ENCODE measurements at regions not wholly inside any gene's neighbourhood (a gene's known extent, or its start where the extent isn't known, plus 50 kb on each side); places are given as distances from the start of the nearest gene placed in this dataset.
A peak's percentile ranks its signal among the peaks of the same experiment; 100 is the strongest.

- H2AK5ac ChIP-seq (ENCODE audit: low read depth, low read length) = no peak overlapping the region
- FAIRE-seq = no peak
- H3K79me2 ChIP-seq (ENCODE audit: control insufficient read depth in 1 of 2, insufficient read depth in 2 of 2, low read length in 2 of 2) = no peaks in the 10 kb centered on the region
- no peak overlapping the region for H3K27ac ChIP-seq (ENCODE audit: low read depth, low read length)
- no peak overlapping the region for H2AFZ ChIP-seq (ENCODE audit: low read length)
- DNase-seq (ENCODE audit: low read depth in 1 of 2, low spot score in 2 of 2) = no peak
- peaks cover 0 to 1% of the 10 kb centered on the region in 2 experiments for H4K20me1 ChIP-seq (replicated peaks in 1 of 2; ENCODE audit: control insufficient read depth in 1 of 2, insufficient read depth in 2 of 2, low read length in 2 of 2)
- no peak overlapping the region for H2BK12ac ChIP-seq (ENCODE audit: low read depth, low read length)
- no peak overlapping the region for H3K14ac ChIP-seq (ENCODE audit: insufficient read length)
- no peak overlapping the region for H4K5ac ChIP-seq (ENCODE audit: insufficient read length, low read depth, low read length)
- TF ChIP-seq MAFK (IDR thresholded peaks at IDR 0.05; ENCODE audit: low read depth, low read length) (no peak), MAX (IDR thresholded peaks at IDR 0.05) (no peak), KDM1A (IDR thresholded peaks at IDR 0.05; ENCODE audit: borderline replicate concordance, low read length) (no peak), TEAD4 (IDR thresholded peaks at IDR 0.05; ENCODE audit: low read depth, low read length) (no peak), POLR2A (IDR thresholded peaks at IDR 0.05; ENCODE audit: control extremely low read depth in 1 of 2, low read depth in 2 of 2, low read length in 2 of 2) (no peak), CTBP2 (IDR thresholded peaks at IDR 0.05; ENCODE audit: borderline replicate concordance, insufficient read depth, insufficient read length, low read length) (no peak), TAF1 (IDR thresholded peaks at IDR 0.05; ENCODE audit: low read depth, low read length) (no peak)
- peak overlapping the region; percentile 62; the same call in 1 of the 2 replicates for H4K8ac ChIP-seq (ENCODE audit: extremely low read depth, insufficient read depth, low read length)
- no peaks in the 10 kb centered on the region; the same call in 1 of the 2 replicates for H3K23me2 ChIP-seq (ENCODE audit: low read depth, low read length)
- H2BK120ac ChIP-seq (replicated peaks; ENCODE audit: low read depth, low read length) = no peak overlapping the region
- H3K36me3 ChIP-seq (ENCODE audit: control insufficient read depth in 2 of 4, insufficient read depth in 4 of 4, low read length in 3 of 4) = no peaks in the 10 kb centered on the region
- 72% methylated on average over 9 of the region's 9 CpGs; no CpG with 5 or more reads in 1 of the 2 experiments for WGBS, 2 experiments (ENCODE audit: extremely low coverage in 1 of 2, insufficient coverage in 1 of 2, insufficient read length in 1 of 2, insufficient replicate concordance in 2 of 2, low coverage in 1 of 2, low lambda C conversion rate in 2 of 2, missing lambda C conversion rate in 1 of 2)
- H3K23ac ChIP-seq (ENCODE audit: insufficient read length) = no peak overlapping the region
- H2BK20ac ChIP-seq (ENCODE audit: low read length) = no peak overlapping the region
- H3K18ac ChIP-seq (ENCODE audit: extremely low read depth, low read length) = no peak overlapping the region
- H3K9me3 ChIP-seq (ENCODE audit: insufficient read depth in 2 of 2, low read depth in 1 of 2, low read length in 1 of 2) = no peaks in the 10 kb centered on the region
- H3K9ac ChIP-seq (replicated peaks in 1 of 4; ENCODE audit: extremely low read depth in 1 of 4, low read depth in 3 of 4, low read length in 3 of 4) = no peak overlapping the region
- H2BK15ac ChIP-seq (ENCODE audit: low read length) = peak overlapping the region; percentile 53; the same call in 1 of the 2 replicates
- H4K91ac ChIP-seq (replicated peaks; ENCODE audit: insufficient read length, low read length) = no peak overlapping the region
- H3K4me3 ChIP-seq (ENCODE audit: extremely low read depth in 1 of 4, insufficient read depth in 2 of 4, low read depth in 3 of 4, low read length in 4 of 4) = no peak overlapping the region
- H2BK5ac ChIP-seq (ENCODE audit: low read depth, low read length) = no peak overlapping the region
- 0 out of 7 replicates have a peak, but pooled peaks cover 0 to 2% (median 0%) of the 10 kb centered on the region in 4 experiments for H3K4me1 ChIP-seq (replicated peaks in 1 of 4; ENCODE audit: control insufficient read depth in 3 of 4, insufficient read depth in 4 of 4, low read length in 3 of 4)
- CTCF ChIA-PET (ENCODE audit: partially characterized antibody) = interaction anchor here (0.7 to 3.0 kb wide), 5 partner anchors 11 to 62 kb away, joined by 3 to 10 read pairs (median 3); no protein-coding TSS in a partner anchor
- POLR2A ChIA-PET (ENCODE audit: partially characterized antibody) = interaction anchor here (1.9 kb wide), 1 partner anchor 11 kb away, joined by 6 read pairs; no protein-coding TSS in a partner anchor
- H3K4ac ChIP-seq (replicated peaks; ENCODE audit: insufficient read length, low read depth, low read length) = no peak overlapping the region
- H3K27me3 ChIP-seq (replicated peaks in 1 of 4; ENCODE audit: control insufficient read depth in 3 of 4, extremely low read depth in 1 of 4, insufficient read depth in 3 of 4, low read length in 3 of 4) = no peaks in the 10 kb centered on the region
- no peaks in the 10 kb centered on the region for H3K79me1 ChIP-seq (ENCODE audit: low read depth, low read length)
- no peak overlapping the region for H3K4me2 ChIP-seq (ENCODE audit: insufficient read depth in 1 of 2, low read depth in 2 of 2, low read length in 2 of 2)
- no peak overlapping the region for H3K56ac ChIP-seq (replicated peaks; ENCODE audit: insufficient read length, low read depth, low read length)
These were observed 82.9 kb downstream of the MIAT start for GRCh38 chr22:26740253-26740652.

Data from H1 (cell line).